HepG2 (cell line): ENCODE measurements at regions not wholly inside any gene's neighbourhood (a gene's known extent, or its start where the extent isn't known, plus 50 kb on each side); places are given as distances from the start of the nearest gene placed in this dataset.

Source experiments
- ATAC-seq: fragments of 200-7000 bp; cut with Tn5 transposase; 3 replicates; pipeline ENCODE4 v1.9.1; 2020; ENCODE audit warnings: mild to moderate bottlenecking, moderate library complexity
- BruUV-seq: library from RNA; stranded (reverse); fragments of 400-500 nt; replicated peaks from 2 replicates; lab custom pipeline; 2021; lab: Mats Ljungman, UMichigan
- CTCF ChIA-PET: fragments of 300-600 bp; formaldehyde crosslinking; extraction: SDS; loops from one replicate; lab custom pipeline; 2021; ENCODE audit warnings: low total read pairs, inconsistent platforms, low intra/inter-chr PET ratio; lab: Yijun Ruan, JAX
- POLR2A ChIA-PET: fragments of 350-600 bp; sonication (Branson Sonifier 250); formaldehyde crosslinking; loops from one replicate; lab custom pipeline; 2020; ENCODE audit warnings: antibody characterized with exemption, inconsistent platforms; lab: Yijun Ruan, JAX
- DNase-seq: peaks from one replicate; pipeline ENCODE4 v3.0.0-alpha.2; 2015; ENCODE audit warnings: low spot score
- FAIRE-seq: peaks from 3 replicates; lab custom pipeline; 2011; peaks lifted over from hg19 to GRCh38; lab: Jason Lieb, UNC
- H2AFZ ChIP-seq: one replicate; pipeline ENCODE4 v1.6.1; 2011; ENCODE audit warnings: low read length, inconsistent platforms
- H3K27ac ChIP-seq: fragments of 300-600 bp; 3 replicates; pipeline ENCODE4 v1.8.0; 2011; ENCODE audit warnings: mixed run types, mild to moderate bottlenecking, mixed read lengths, low read length, inconsistent platforms; ENCODE audit not compliant: insufficient read depth; ENCODE audit errors: extremely low read length
- H3K27me3 ChIP-seq, 2 experiments: fragments of 200-600 bp in 1 of 2; 2 replicates in 1 of 2; 3 replicates in 1 of 2; pipeline versions ENCODE4 v1.6.0 to v1.8.0; 2011; ENCODE audit warnings: low read length in 2 of 2, mild to moderate bottlenecking in 2 of 2, moderate library complexity in 2 of 2, inconsistent platforms in 1 of 2; ENCODE audit not compliant: insufficient read depth in 2 of 2, control insufficient read depth in 1 of 2
- H3K36me3 ChIP-seq, 2 experiments: fragments of 200-600 bp in 1 of 2; replicated peaks in 1 of 2; 2 replicates in 1 of 2; 3 replicates in 1 of 2; pipeline versions ENCODE4 v1.5.1 to v1.8.0; 2011; ENCODE audit warnings: low read length in 2 of 2, inconsistent platforms in 1 of 2; ENCODE audit not compliant: insufficient read depth in 2 of 2, control insufficient read depth in 1 of 2
- H3K4me1 ChIP-seq: 2 replicates; pipeline ENCODE4 v1.5.1; 2012; ENCODE audit warnings: low read length, inconsistent platforms; ENCODE audit not compliant: insufficient read depth
- H3K4me2 ChIP-seq: 2 replicates; pipeline ENCODE4 v1.6.0; 2011; ENCODE audit warnings: low read depth, low read length, inconsistent platforms
- H3K4me3 ChIP-seq, 3 experiments: fragments of 200-600 bp in 1 of 3; sonication (generic), shearing (Covaris generic) in 1 of 3; replicated peaks in 1 of 3; 2 replicates each; pipeline ENCODE4 v1.5.1; 2011 to 2016; ENCODE audit warnings: low read length in 3 of 3, inconsistent platforms in 2 of 3, low read depth in 2 of 3, mild to moderate bottlenecking in 2 of 3, control low read depth in 1 of 3, mixed read lengths in 1 of 3; ENCODE audit not compliant: insufficient read depth in 1 of 3
- H3K79me2 ChIP-seq: one replicate; pipeline ENCODE4 v1.6.1; 2011; ENCODE audit warnings: low read length, inconsistent platforms; ENCODE audit not compliant: insufficient read depth
- H3K9ac ChIP-seq: 2 replicates; pipeline ENCODE4 v1.6.0; 2011; ENCODE audit warnings: mild to moderate bottlenecking, low read depth, low read length, inconsistent platforms; ENCODE audit not compliant: insufficient read depth
- H3K9me3 ChIP-seq: 2 replicates; pipeline ENCODE4 v1.5.1; 2012; ENCODE audit warnings: mild to moderate bottlenecking, low read length
- H4K20me1 ChIP-seq: 2 replicates; pipeline ENCODE4 v1.6.0; 2011; ENCODE audit warnings: inconsistent platforms, mild to moderate bottlenecking, low read length, moderate library complexity; ENCODE audit not compliant: insufficient read depth
- ATF6 ChIP-seq: sonication (generic); formaldehyde crosslinking; conservative IDR thresholded peaks from 2 replicates; pipeline ENCODE4 v1.4.0; 2020; ENCODE audit warnings: missing genetic modification reagents
- CHCHD3 ChIP-seq: sonication (generic); formaldehyde crosslinking; IDR thresholded peaks from 2 replicates; pipeline ENCODE4 v1.8.0; 2022; ENCODE audit warnings: mild to moderate bottlenecking, missing genetic modification reagents, moderate library complexity
- FOSL2 ChIP-seq: sonication (generic); formaldehyde crosslinking; IDR thresholded peaks from 2 replicates; pipeline ENCODE4 v1.4.0; 2020; ENCODE audit warnings: missing genetic modification reagents
- FOXK2 ChIP-seq: fragments of 450-650 bp; IDR thresholded peaks from 2 replicates; pipeline ENCODE4 v1.6.1; 2016
- GABPA ChIP-seq, 2 experiments: IDR thresholded peaks; 2 replicates each; pipeline ENCODE4 v1.6.1; 2011 to 2016; ENCODE audit warnings: low read depth in 2 of 2, low read length in 1 of 2, missing biosample characterization in 1 of 2, missing genetic modification characterization in 1 of 2
- HOXA9 ChIP-seq: sonication (generic); formaldehyde crosslinking; IDR thresholded peaks from 2 replicates; pipeline ENCODE4 v1.8.1; 2022; ENCODE audit warnings: missing genetic modification reagents, mild to moderate bottlenecking, moderate library complexity, borderline replicate concordance
- POLR2AphosphoS5 ChIP-seq: IDR thresholded peaks from 2 replicates; pipeline ENCODE4 v1.6.1; 2012; ENCODE audit warnings: low read depth, low read length
- PRPF4 ChIP-seq: fragments of 200-400 bp; formaldehyde crosslinking; IDR thresholded peaks from 2 replicates; pipeline ENCODE4 v1.6.1; 2016; ENCODE audit warnings: low read length, low read depth; ENCODE audit not compliant: poor library complexity, severe bottlenecking
- SRSF1 ChIP-seq: fragments of 200-400 bp; formaldehyde crosslinking; optimal IDR thresholded peaks from 2 replicates; pipeline ENCODE3; 2017; ENCODE audit warnings: mild to moderate bottlenecking, low read depth, low read length, moderate library complexity
- STAT5B ChIP-seq: sonication (generic); formaldehyde crosslinking; IDR thresholded peaks from 2 replicates; pipeline ENCODE4 v1.4.0; 2020; ENCODE audit warnings: missing genetic modification reagents
- ZC3H13 ChIP-seq: sonication (generic); formaldehyde crosslinking; IDR thresholded peaks from 2 replicates; pipeline ENCODE4 v1.8.1; 2023; ENCODE audit warnings: mild to moderate bottlenecking, missing genetic modification reagents, moderate library complexity
- ZFP37 ChIP-seq: sonication (generic); formaldehyde crosslinking; IDR thresholded peaks from 2 replicates; pipeline ENCODE4 v1.4.0; 2020; ENCODE audit warnings: missing genetic modification reagents, borderline replicate concordance
- ZNF256 ChIP-seq: sonication (generic); formaldehyde crosslinking; conservative IDR thresholded peaks from 2 replicates; pipeline ENCODE4 v1.4.0; 2020; ENCODE audit warnings: missing genetic modification reagents
- ZSCAN12 ChIP-seq: sonication (generic); formaldehyde crosslinking; IDR thresholded peaks from 2 replicates; pipeline ENCODE4 v1.9.0; 2021; ENCODE audit warnings: mild to moderate bottlenecking, missing genetic modification reagents
- WGBS: methylation state at CpG from one replicate; pipeline ENCODE4 v1.1.6; 2017; ENCODE audit warnings: low lambda C conversion rate; 5-methylcytosine and 5-hydroxymethylcytosine counted together
- in situ Hi-C: cut with HindIII; loops from 2 replicates; pipeline ENCODE4 v1.10.0; 2017; ENCODE audit warnings: low pct_unique_long_range_greater_than_20kb; ENCODE audit not compliant: extremely low pct_ligation_motif_present
- intact Hi-C: fragments of 100-400 bp; cut with micrococcal nuclease; formaldehyde crosslinking; loops from one replicate; pipeline ENCODE4 v1.10.0; 2022; ENCODE audit not compliant: unreplicated experiment
- TF ChIP-seq, protein P1 (sequence below), 2 experiments: fragments of 450-650 bp in 1 of 2; sonication (generic) in 1 of 2; formaldehyde crosslinking; IDR thresholded peaks; 2 replicates each; pipeline versions ENCODE4 v1.5.0 to v1.8.0; 2020 to 2022; ENCODE audit warnings: mild to moderate bottlenecking in 1 of 2, missing genetic modification reagents in 1 of 2
- TF ChIP-seq, protein P2 (sequence below): sonication (generic); formaldehyde crosslinking; IDR thresholded peaks from 2 replicates; pipeline ENCODE4 v1.5.0; 2020; ENCODE audit warnings: missing genetic modification reagents
- TF ChIP-seq, protein P3 (sequence below): sonication (generic); formaldehyde crosslinking; IDR thresholded peaks from 2 replicates; pipeline ENCODE4 v1.4.0; 2020; ENCODE audit warnings: missing genetic modification reagents

DNA sequence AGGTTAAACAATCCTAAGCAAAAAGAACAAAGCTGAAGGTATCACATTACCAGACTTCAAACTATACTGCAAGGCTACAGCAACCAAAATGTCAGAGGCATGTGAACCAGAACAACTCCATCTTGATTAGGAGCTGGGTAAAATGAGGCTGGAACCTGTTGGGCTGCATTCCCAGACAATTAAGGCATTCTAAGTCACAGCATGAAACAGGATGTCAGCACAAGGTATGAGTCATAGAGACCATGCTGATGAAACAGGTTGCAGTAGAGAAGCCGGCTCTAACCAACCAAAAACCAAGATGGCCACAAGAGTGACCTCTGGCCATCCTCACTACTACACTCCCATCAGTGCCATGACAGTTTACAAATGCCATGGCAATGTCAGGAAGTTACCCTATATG lies 252.0 kb downstream of the RASEF start:
- no CpG with 5 or more reads among the region's 1 CpG for WGBS
- DNase-seq (no peak), ATAC-seq (no peak), FAIRE-seq (no peak)
- intact Hi-C loops (no loop called here), in situ Hi-C loops (no loop called here)
- Histone ChIP-seq H3K27me3 (no peaks in the 10 kb centered on the region), H3K4me1 (no peaks in the 10 kb centered on the region), H3K9me3 (no peaks in the 10 kb centered on the region), H4K20me1 (no peaks in the 10 kb centered on the region), H3K27ac (no peak overlapping the region), H3K36me3 (no peaks in the 10 kb centered on the region), H3K4me3 (no peak overlapping the region), H3K9ac (no peak overlapping the region), H2AFZ (no peak overlapping the region), H3K79me2 (no peaks in the 10 kb centered on the region), H3K4me2 (no peak overlapping the region)
- CTCF ChIA-PET = no interaction called here
- BruUV-seq = no TSS peak
- POLR2A ChIA-PET = no interaction called here
- TF ChIP-seq ATF6 (CRISPR knock-in tag) (no peak), HOXA9 (CRISPR knock-in tag) (no peak), ZNF256 (no peak), STAT5B (CRISPR knock-in tag) (no peak), CHCHD3 (CRISPR knock-in tag) (no peak), SRSF1 (no peak), GABPA (IDR thresholded peaks at IDR 0.05; ENCODE audit: low read depth, low read length) (no peak), GABPA (CRISPR knock-in tag; IDR thresholded peaks at IDR 0.05; ENCODE audit: low read depth) (no peak), FOSL2 (CRISPR knock-in tag) (peak; percentile 75), ZC3H13 (CRISPR knock-in tag) (no peak), FOXK2 (no peak), POLR2AphosphoS5 (no peak), ZFP37 (CRISPR knock-in tag) (no peak), ZSCAN12 (CRISPR knock-in tag) (no peak), PRPF4 (no peak)
- TF ChIP-seq, protein P1, sequence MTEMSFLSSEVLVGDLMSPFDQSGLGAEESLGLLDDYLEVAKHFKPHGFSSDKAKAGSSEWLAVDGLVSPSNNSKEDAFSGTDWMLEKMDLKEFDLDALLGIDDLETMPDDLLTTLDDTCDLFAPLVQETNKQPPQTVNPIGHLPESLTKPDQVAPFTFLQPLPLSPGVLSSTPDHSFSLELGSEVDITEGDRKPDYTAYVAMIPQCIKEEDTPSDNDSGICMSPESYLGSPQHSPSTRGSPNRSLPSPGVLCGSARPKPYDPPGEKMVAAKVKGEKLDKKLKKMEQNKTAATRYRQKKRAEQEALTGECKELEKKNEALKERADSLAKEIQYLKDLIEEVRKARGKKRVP (CRISPR knock-in tag; IDR thresholded peaks at IDR 0.05) = peak in 1 of 2 experiments; percentile 56; a peak in 2 of 4 replicates
- TF ChIP-seq, protein P2, sequence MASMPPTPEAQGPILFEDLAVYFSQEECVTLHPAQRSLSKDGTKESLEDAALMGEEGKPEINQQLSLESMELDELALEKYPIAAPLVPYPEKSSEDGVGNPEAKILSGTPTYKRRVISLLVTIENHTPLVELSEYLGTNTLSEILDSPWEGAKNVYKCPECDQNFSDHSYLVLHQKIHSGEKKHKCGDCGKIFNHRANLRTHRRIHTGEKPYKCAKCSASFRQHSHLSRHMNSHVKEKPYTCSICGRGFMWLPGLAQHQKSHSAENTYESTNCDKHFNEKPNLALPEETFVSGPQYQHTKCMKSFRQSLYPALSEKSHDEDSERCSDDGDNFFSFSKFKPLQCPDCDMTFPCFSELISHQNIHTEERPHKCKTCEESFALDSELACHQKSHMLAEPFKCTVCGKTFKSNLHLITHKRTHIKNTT = no peak
- TF ChIP-seq, protein P3, sequence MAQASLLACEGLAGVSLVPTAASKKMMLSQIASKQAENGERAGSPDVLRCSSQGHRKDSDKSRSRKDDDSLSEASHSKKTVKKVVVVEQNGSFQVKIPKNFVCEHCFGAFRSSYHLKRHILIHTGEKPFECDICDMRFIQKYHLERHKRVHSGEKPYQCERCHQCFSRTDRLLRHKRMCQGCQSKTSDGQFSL = no peak
